ENCODE measurements at regions not wholly inside any gene's neighbourhood (a gene's known extent, or its start where the extent isn't known, plus 50 kb on each side); places are given as distances from the start of the nearest gene placed in this dataset.

DNA sequence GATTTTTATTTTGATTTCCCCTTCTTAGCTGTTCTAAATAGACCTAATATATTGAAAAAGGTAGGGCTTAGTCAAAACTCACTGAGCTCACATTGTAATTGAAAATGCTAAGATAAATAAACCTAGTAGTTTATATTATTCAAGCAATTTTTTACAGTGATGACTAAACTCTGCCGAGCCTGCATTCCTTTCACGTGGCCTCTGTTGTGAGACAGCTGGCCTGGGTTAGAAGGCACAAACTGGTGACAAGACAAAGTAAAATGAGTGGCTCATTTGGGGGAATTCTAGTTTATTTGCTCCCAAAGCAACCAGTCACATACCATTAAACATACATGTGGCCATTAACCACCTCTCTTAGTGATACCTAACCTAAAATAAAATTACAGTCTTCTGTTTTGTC, 169.4 kb upstream of the TEX13C start:
- TF ChIP-seq, protein P1, sequence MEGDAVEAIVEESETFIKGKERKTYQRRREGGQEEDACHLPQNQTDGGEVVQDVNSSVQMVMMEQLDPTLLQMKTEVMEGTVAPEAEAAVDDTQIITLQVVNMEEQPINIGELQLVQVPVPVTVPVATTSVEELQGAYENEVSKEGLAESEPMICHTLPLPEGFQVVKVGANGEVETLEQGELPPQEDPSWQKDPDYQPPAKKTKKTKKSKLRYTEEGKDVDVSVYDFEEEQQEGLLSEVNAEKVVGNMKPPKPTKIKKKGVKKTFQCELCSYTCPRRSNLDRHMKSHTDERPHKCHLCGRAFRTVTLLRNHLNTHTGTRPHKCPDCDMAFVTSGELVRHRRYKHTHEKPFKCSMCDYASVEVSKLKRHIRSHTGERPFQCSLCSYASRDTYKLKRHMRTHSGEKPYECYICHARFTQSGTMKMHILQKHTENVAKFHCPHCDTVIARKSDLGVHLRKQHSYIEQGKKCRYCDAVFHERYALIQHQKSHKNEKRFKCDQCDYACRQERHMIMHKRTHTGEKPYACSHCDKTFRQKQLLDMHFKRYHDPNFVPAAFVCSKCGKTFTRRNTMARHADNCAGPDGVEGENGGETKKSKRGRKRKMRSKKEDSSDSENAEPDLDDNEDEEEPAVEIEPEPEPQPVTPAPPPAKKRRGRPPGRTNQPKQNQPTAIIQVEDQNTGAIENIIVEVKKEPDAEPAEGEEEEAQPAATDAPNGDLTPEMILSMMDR (IDR thresholded peaks at IDR 0.05; ENCODE audit: borderline replicate concordance, extremely low read depth, low read length, poor library complexity, severe bottlenecking): no peak
- no peak for TF ChIP-seq EZH2 (IDR thresholded peaks at IDR 0.05; ENCODE audit: borderline replicate concordance, low read depth, low read length, severe bottlenecking)

Data from DND-41 (cell line).